GM19467 (cell line): ENCODE measurements at regions not wholly inside any gene's neighbourhood (a gene's known extent, or its start where the extent isn't known, plus 50 kb on each side); places are given as distances from the start of the nearest gene placed in this dataset.

Experiments used
- ATAC-seq: cut with Tn5 transposase; IDR thresholded peaks from one replicate; pipeline ENCODE4 v1.9.1; 2021; ENCODE audit warnings: mild to moderate bottlenecking, moderate library complexity; ENCODE audit not compliant: unreplicated experiment

GRCh38 chr6:14423955-14424354 is 306.4 kb downstream of the CD83 start:
- no peak for ATAC-seq

- ATAC-seq = no peak
These were observed 308.2 kb downstream of the CD83 start for GRCh38 chr6:14425805-14426204.

- ATAC-seq = no peak
These were observed 308.7 kb downstream of the CD83 start for GRCh38 chr6:14426281-14426680.

DNA sequence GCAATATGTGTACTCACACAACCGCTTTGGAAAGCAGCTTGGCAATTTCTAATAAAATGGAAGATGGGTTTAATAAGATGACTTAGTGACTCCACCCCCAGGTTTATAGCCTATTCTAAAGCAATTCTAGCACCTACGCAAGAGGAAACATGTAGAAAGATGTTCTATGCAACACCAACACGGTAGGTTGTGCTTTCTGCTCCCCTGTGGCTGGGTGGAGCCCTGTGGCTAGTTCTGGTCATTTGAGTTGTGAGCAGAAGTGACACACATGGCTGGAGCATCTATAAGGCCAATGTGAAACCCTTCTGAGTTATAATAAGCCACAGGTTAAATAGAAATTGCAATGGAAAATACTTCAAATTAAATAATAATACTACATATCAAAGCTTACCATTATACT is 310.7 kb downstream of the CD83 start:
- no peak for ATAC-seq

- no peak for ATAC-seq
These were observed 311.8 kb downstream of the CD83 start for GRCh38 chr6:14429396-14429795.

GRCh38 chr6:14430218-14430617 is 312.6 kb downstream of the CD83 start:
- no peak for ATAC-seq

DNA sequence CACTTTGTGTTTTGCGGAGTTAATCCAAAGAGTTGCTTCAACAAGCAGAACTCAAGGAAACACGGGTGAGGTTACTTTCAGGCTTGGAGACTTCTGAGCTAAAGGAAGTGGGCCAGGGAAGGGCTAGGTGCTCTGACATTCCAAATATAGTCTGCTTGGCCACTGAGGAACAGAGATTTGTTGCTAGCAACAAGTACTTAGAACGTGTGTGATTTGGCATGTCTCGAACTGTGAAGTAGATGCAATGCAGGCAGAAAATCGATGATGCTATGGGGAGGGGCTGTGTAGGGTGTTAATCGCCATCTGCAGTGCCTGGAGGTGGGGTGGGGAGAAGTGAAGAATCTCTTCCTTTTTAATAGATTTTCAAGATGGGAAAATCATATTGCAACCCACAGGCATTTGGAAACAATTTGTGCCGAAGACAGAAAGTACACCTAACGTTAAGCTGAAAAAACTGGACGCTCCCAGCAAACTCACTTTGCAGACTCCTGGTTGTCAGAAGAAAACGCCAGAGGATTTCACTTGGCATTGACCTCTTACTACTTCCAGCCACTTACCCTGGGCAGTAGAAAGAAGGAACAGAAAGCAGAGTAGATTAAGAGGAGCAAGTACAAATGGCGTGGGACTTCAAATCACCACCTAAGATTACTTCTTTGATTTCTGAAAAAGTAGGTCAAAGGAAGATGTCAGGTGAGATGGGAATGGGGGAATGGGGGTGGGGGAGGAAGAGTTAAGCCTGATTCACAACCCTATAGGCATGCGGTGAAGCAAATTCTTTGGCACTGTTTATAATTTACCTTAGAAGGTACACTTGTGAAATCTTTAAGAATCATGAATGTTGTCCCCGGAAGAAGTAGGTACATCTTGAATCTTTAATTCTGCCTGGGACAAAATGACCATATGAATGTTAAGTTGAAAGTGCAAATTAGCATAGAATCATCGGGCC is 314.1 kb downstream of the CD83 start:
- ATAC-seq = no peak

DNA sequence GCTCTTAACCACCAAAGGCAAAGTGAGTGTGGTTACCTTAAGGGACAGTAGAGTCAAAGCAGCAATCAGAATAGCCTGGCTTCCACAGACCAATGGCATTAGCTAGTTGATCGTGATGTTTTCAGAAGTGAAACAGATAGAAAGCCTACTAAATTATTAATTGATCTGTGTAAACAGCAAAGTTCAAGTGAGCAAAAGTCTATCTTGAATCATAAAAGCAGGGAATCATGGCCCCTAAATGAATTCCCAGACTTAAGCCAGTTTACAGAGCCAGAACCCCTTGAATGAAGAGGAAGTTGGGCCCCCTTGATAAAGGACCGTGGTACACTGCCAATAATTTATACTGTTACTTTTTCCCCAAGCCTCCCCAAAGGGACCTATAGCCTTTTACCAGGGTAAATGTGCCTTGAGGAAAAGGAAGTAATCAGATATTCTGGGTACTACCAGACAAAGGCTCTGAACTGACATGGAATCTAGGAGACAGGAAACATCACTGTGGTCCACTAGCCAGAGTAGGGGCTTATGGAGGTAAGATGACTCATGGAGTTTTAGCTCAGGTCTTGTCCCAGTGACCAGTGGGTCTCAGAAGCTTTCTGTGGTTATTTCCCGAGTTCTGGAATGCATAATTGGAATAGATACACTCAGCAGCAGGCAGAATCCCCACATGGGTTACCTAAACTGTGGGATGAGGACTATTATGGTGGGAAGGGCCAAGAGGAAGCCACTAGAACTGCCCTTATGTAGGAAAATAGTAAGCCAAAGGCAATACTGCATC is 317.5 kb downstream of the CD83 start:
- ATAC-seq = no peak

GRCh38 chr6:14436592-14437132 is 319.1 kb downstream of the CD83 start:
- no peak for ATAC-seq

- no peak for ATAC-seq
These were observed 321.8 kb downstream of the CD83 start for GRCh38 chr6:14439419-14439818.

DNA sequence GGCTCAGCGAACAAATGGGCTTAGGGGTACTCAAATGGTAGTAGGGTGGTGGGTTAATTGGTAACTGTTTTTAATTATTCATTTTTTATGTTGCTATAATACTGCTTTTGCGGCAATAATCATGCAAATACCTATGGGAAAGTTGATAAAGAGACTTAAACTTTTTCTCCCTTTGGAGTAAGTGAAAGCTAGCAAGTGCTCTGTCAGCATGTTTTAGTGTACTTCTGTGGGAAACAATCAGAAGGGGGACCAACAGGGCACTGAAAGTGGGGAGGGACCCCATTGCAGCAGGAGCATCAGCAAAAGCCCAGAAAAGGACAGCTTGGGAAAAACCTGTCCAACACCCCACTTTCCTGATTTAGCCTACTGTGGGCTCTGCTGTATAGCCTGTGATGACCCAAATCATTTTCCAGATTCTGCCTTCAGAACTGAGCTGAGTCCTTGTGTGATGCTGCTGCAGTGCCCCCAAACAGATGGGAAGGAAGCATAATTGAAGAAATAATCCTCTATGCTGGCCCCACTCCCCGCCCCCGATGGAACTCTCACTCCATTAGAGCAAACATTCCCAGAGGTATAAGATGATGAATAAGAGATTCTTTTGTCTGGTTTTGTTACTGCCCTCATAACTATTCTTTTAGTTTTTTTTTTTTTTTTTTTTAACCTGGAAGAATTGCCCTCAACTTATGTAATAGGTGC is 322.8 kb downstream of the CD83 start:
- ATAC-seq = no peak

DNA sequence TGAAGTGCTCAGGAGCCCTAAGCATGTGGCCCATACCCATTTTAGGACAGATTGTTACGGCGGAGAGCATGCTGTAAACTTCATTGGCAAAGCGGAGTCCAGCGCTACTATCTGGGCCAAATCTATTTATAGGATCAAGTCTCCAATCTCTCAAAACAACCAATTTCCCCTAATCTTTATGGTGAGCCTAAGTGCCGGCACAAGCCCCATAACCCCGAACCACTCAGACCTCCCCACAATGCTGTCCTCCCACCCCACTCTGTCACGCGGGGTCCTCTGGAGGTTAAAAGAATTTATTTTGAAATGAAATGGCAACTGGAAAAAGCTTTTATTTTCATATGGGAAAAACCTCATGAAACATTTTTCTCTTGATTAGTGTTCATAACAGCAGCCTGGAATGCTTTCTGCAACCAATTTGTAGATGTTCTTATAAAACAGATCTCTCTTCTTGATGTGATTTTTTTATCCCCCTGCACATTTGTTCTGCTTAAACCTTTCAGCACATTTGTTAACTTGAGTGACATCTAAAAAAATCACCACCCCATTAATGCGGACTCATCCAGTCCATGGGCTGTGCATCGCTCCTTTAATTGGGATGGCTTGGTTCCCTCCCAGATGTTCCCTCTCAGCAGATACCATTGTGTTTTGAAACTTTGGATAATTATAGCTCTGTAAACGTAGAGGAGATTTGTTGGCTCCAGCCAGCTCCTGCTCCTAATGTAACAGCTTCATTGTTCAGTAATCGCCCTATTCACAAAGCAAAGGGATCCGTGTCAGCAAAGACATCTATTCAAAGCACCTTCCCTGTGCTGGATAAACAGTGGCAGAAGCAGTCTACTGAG is 323.6 kb downstream of the CD83 start:
- no peak for ATAC-seq

DNA sequence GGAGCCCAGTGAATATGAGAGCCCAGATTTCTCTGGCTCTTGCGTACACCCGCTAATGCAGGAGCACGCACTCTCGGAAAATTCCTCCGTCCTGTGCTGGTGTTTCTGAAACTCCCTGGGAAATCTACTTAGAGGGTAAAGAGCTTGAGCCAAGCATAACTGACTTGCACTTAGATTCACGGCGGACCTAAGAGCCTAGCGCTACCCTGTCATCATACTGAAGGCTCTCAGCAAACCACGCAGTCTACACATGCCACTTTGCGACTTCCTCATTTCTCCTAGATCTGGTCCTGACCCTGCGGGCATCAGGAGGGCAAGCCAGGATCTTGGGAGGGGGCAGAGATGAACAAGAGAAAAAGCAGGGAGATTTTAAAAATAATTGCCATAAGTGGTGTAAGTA is 324.7 kb downstream of the CD83 start:
- no peak for ATAC-seq

DNA sequence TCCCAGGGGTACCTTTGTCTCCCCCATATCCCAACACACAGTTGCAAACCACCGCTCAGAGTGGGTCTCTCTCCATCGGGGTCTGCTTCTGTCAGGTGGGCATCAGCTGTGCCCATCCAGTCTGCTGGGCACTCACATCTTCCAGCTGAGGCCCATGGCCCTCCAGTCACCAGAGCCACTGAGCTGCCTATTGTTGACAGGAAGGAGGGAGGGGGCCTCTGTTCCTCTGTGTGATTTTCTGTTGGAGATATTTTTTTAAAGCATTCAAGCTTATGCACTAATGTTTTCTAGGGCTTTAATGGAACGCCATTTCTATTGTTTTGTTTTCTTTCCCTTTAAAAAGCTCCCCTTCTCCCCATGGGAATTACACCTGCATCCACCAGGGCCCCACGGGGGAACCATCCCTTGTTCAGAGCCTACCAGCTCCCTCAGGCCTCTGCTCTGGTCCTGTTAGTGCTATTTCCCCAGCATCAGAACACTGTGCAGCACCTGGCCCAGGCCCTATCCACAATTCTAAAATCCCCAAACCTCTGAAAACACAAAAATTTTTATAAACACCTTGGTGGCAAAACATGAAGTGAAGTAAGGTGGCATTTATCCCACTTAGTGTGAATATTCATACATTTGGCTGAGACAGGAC is 326.2 kb downstream of the CD83 start:
- ATAC-seq = no peak

GRCh38 chr6:14444295-14444972 is 326.9 kb downstream of the CD83 start:
- no peak for ATAC-seq

DNA sequence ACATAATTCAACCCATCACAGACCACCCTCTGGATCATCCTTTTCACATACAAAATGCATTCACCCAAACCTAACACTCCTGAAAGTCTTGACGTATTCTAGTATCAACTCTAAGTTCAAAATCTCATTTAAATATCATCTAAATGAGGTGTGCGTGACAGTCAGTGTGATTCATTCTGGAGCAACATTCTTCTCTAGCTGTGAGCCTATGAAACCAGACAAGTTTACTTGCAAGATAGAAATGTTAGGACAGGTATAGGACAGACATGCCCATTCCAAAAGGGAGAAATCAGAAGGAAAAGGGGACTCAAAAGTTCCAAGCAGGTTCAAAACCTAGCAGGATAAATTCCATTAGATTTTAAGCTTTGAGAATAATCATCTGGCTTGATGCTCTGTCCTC is 329.7 kb downstream of the CD83 start:
- no peak for ATAC-seq

- no peak for ATAC-seq
These were observed 330.7 kb downstream of the CD83 start for GRCh38 chr6:14448246-14448645.

DNA sequence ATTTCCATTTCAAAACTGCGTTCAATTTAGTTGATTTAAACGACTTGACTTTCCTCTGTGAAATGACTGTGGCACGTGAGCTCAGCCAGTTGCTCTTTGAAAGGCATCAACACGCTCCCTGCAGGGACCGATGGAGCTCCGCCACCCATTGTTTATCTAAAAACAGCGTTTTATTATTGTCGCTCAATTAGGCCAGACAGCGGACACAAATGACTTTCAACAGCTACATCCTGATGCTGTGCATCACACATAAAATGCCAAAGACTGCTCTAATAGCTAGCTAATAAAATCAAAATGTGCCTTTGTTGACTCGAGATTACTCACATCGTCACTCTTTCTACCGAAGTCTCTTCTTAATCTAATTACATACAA is 332.5 kb downstream of the CD83 start:
- no peak for ATAC-seq

- ATAC-seq = no peak
These were observed 333.0 kb downstream of the CD83 start for GRCh38 chr6:14450578-14450977.
